ENCODE measurements at regions not wholly inside any gene's neighbourhood (a gene's known extent, or its start where the extent isn't known, plus 50 kb on each side); places are given as distances from the start of the nearest gene placed in this dataset.

- TF ChIP-seq ZBTB33 (IDR thresholded peaks at IDR 0.05) (no peak), NR2F1 (conservative IDR thresholded peaks at IDR 0.05) (peak; percentile 52), ZNF24 (IDR thresholded peaks at IDR 0.05) (peak; percentile 74; the same call in 1 of the 2 replicates), SKIL (IDR thresholded peaks at IDR 0.05; ENCODE audit: low read depth, poor library complexity, severe bottlenecking) (peak; percentile 24), RBBP5 (conservative IDR thresholded peaks at IDR 0.05) (no peak), RAD51 (IDR thresholded peaks at IDR 0.05) (peak; percentile 73), MYC (IDR thresholded peaks at IDR 0.05; ENCODE audit: insufficient read depth, insufficient read length, insufficient replicate concordance, low read length, severe bottlenecking) (no peak), ZBED1 (IDR thresholded peaks at IDR 0.05; ENCODE audit: borderline replicate concordance) (no peak), ATF7 (IDR thresholded peaks at IDR 0.05; ENCODE audit: low read depth) (peak; percentile 90), POLR2AphosphoS5 (IDR thresholded peaks at IDR 0.05; ENCODE audit: low read length) (no peak), CHD2 (IDR thresholded peaks at IDR 0.05; ENCODE audit: borderline replicate concordance, low read depth, low read length) (no peak), BHLHE40 (IDR thresholded peaks at IDR 0.05; ENCODE audit: borderline replicate concordance in 1 of 2, low read depth in 2 of 2, low read length in 1 of 2) (peak in 1 of 2 experiments; percentile 45; a peak in 1 of 4 replicates), MTA3 (IDR thresholded peaks at IDR 0.05; ENCODE audit: borderline replicate concordance, low read length) (no peak), ZNF687 (IDR thresholded peaks at IDR 0.05) (no peak), CREB1 (IDR thresholded peaks at IDR 0.05; ENCODE audit: low read depth) (no peak), FOS (IDR thresholded peaks at IDR 0.05; ENCODE audit: borderline replicate concordance, extremely low read depth, insufficient read length) (no peak), MLLT1 (IDR thresholded peaks at IDR 0.05) (no peak), E2F4 (IDR thresholded peaks at IDR 0.05; ENCODE audit: low read depth, low read length) (no peak)
These were observed 189.9 kb upstream of the PDE1C start (continued) for GRCh38 chr7:32259931-32260596.
